Breast epithelium (tissue), 3 donors: ENCODE measurements at regions not wholly inside any gene's neighbourhood (a gene's known extent, or its start where the extent isn't known, plus 50 kb on each side); places are given as distances from the start of the nearest gene placed in this dataset.

Experiments used
- CTCF ChIP-seq, 3 donors: fragments of 450-650 bp; IDR thresholded peaks; one replicate each; pipeline ENCODE4 v1.5.1; 2016 to 2017; ENCODE audit warnings: antibody characterized with exemption in 3 of 3, mild to moderate bottlenecking in 3 of 3, moderate library complexity in 3 of 3
- POLR2A ChIP-seq: fragments of 450-650 bp; IDR thresholded peaks from one replicate; pipeline ENCODE4 v1.6.1; 2016; ENCODE audit warnings: antibody characterized with exemption, mild to moderate bottlenecking, moderate library complexity
- POLR2AphosphoS5 ChIP-seq, 3 donors: sonication (generic); formaldehyde crosslinking; IDR thresholded peaks; one replicate each; pipeline ENCODE4 v1.6.1; 2017; ENCODE audit warnings: antibody characterized with exemption in 3 of 3

DNA sequence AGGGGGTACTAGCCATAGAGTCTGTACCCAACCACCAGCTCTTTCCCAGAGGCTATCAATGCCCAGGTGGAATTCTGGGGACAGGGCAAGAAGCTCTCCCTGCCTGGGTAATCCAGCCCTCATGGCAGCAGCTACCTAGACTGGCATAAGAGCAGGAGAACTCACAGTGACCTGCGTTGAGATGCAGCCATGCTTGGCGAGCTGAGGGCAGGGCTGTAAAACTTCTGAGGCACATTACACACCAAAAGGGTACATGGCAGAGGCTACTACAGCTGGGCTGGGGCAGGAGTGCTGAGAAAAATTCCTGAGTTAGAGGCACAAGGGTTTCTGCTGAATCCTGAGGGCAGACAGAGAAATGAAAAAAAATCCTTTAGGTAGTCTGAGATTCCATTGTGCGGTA lies 927.9 kb upstream of the B3GALT2 start:
- TF ChIP-seq CTCF (IDR thresholded peaks at IDR 0.05) (no peak), POLR2A (no peak), POLR2AphosphoS5 (IDR thresholded peaks at IDR 0.05) (no peak)
